Stimulated activated CD4-positive, alpha-beta T cell treated with anti-CD3 and anti-CD28 coated beads, Interleukin-1b, Interleukin-23, amount 100 ng/mL, for 4 hours (primary cell): ENCODE measurements at regions not wholly inside any gene's neighbourhood (a gene's known extent, or its start where the extent isn't known, plus 50 kb on each side); places are given as distances from the start of the nearest gene placed in this dataset.
"Not testable (repeated sequence)": the region's sequence is repeated elsewhere in the genome, so short reads cannot be mapped to it uniquely, and the experiment has no call there.

Source experiments
- DNase-seq, 2 donors: peaks; one replicate each; pipeline ENCODE4 v3.0.0-alpha.2; 2020; ENCODE audit warnings: low read depth in 2 of 2

GRCh38 chr4:147102596-147102995 lies 156.9 kb upstream of the TTC29 start:
- no peak for DNase-seq

DNA sequence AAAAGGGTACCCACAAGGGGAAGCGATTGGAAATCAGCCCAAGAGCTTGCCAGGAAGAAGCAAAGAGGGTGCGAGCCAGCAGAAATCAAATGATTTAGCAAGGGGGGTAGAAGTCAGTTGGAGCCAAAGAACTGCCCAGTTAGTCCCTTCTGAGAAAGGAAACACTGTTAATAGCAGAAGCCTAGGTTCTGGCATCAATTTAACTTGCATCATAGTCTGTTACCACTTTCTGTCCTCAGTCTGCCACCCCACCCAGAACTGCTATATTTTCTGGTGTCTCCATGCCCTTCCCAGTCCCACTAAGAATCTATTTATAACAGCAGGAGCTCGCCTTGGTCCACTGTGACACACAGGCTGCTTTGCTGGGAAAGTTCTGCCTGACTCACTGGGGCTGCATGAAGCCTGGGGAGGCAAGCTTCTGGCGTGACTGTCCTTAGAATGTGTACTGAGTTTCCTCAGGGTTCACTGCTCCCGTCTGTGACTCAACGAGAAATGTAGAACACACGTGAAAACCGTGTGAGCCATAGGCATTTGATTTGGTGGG lies 157.8 kb upstream of the TTC29 start:
- no peak for DNase-seq

DNA sequence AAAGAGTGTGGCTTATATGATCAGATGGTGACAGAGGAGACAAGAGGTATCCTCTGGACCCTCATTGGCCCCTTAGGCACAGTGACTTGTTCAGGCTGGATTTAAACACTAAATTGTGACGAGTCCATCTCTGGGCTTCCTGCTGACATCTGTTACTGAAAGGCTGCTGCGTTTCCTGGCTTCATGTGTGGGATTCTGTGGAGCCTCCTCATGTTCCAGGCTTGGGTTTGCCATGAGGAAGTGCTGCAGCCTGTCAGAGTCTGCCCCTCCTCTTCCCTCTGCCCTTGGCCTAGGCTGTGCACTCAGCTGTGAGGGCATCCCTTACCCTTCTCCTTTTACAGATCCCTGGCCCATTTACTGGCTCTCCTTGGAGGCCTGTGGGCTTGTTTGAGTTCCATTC lies 159.1 kb upstream of the TTC29 start:
- DNase-seq, result no peak

GRCh38 chr4:147108409-147108808 lies 162.7 kb upstream of the TTC29 start:
- DNase-seq, result no peak

DNA sequence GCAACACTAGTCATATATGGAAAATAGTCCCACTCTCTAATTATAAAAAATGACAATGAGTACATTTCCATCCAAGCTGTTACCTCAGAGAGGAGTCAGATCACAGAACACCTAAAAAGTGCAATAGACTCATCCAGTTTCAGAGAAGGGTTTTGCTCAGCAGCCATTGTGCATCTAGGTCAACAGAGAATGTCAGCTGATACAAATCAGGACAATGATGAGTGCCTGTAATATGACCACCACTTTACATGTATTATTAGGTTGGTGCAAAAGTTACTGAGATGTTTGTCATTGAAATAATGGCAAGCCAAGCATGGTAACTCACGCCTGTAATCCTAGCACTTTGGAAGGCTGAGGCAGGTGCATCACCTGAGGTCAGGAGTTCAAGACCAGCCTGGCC lies 164.1 kb upstream of the TTC29 start:
- DNase-seq, result no peak

DNA sequence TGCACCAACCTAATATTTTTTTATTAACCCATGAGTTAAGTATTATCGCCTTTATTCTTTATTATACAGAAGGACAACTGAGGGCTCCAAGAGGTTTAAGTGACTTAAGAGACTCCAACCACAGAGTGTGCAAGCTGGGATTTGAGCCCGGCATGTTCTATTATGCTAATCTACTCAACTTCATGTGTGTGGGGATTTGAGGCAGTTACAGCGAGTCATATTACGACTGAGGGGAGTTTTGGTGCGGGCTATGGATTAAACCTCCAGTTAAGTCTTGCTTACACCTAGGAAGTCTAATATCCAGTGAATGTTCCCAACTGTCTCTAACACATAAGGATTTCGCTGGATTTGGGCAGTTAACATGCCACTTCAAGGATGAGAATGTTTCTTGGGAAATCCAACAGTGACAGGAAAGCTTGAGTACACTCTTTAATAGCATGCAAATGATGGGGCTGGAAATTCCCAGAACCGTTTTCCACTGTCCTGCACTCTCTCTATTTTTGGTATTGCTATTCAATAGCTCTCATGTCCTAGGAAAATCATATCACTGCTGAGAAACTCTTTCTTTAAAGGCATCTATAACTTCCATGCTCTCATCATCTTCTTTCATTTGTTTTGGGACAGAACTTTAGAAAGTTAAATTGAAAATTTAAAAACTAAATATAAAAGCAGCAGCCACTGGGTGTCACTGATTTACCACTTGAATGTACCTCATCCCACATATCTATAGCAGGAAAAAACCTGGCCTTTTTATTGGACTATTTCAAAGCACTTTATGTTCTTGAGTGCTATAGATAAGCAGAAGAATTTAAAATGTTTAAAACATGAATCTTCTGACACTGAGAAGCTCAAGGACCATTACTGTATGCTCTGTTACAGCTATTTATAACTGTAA lies 165.1 kb upstream of the TTC29 start:
- DNase-seq, result no peak

DNA sequence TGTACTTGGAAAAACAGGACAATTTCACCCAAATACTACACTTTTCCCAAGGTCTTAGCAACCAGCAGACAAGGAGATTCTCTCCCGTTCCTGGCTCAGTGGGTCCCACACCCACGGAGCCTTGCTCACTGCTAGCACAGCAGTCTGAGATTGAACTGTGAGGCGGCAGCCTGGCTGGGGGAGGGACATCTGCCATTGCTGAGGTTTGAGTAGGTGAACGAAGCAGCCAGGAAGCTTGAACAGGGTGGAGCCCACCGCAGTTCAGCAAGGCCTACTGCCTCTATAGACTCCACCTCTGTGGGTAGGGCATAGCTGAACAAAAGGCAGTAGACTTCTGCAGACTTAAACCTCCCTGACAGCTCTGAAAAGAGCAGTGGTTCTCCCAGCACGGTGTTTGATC lies 166.5 kb upstream of the TTC29 start:
- not testable (repeated sequence) for DNase-seq

- no peak for DNase-seq
Measured at GRCh38 chr4:147117431-147117830, 171.8 kb upstream of the TTC29 start.

DNA sequence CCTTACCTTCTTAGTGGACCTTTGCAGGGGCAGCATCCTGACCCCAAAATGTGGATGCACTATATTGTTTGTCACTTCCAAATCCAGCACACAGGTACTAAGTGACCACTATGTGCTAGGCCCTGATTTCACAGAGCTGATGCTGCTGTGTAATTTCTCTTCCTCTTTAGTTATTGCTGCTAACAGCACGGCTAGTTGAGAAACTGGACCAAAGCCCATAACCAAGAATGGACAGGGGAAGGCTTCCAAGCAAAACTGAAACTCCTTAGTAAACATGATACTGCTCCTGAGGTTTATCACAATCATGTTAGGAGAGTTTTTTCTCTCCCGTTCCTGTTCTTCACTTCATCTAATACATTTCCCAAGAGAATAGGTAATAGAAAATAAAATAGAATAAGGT lies 172.9 kb upstream of the TTC29 start:
- no peak for DNase-seq

DNA sequence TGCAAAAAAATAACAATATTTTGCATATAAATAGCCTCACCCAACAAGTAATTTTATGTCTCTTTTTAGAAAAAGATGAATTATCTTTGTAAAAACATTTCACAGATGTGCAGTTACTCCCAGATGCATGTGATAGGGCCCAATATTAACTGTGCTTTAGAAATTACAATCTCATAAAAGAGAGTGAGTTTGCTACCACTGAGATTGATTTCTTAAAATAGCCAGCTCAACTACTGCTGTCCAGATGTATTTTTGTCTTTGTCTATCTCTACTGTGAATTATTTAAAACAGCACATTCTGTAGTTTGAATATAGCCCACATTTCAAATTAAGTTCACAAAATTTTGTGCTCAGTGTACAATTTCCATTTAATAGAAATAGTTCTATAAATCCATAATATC lies 177.0 kb upstream of the TTC29 start:
- DNase-seq, result no peak

- no peak for DNase-seq
Measured at GRCh38 chr4:147123146-147123545, 177.5 kb upstream of the TTC29 start.

GRCh38 chr4:147128787-147129186 lies 183.1 kb upstream of the TTC29 start:
- DNase-seq, result no peak

- DNase-seq, result no peak
Measured at GRCh38 chr4:147129687-147130086, 184.0 kb upstream of the TTC29 start.

DNA sequence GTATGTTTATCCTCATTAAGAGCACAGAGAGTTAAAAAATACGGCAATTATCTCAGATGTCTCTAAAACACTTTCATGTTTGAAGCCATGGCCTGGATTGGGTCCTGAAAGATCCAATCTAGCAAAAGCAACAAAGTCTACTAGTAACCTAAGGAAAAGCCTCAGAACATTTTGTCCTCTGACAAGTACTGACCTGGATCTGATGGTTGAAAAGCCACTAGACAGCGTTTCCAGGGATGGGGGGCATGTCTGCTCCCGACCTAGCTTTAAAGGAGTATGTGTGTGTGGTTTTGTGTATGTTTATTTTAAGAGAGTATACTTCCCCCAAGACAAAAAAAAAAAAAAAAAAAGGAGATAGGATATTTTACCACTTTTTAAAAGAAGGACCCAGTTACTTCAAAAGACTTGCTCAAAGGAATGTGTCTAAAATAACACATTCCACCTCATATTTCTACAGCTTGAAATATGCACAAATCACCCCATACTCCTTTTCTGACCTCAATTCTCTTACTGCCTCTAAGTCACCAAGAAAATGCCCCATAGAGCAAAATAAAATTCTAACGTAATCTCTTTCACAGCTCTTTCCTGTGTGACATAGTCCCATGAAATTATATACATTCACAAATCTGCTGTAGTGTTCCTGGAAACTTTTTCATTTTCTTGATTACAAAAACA lies 189.0 kb upstream of the TTC29 start:
- DNase-seq, result no peak

- DNase-seq, result no peak
Measured at GRCh38 chr4:147136310-147136709, 190.6 kb upstream of the TTC29 start.

- DNase-seq, result no peak
Measured at GRCh38 chr4:147136751-147137150, 191.1 kb upstream of the TTC29 start.

- DNase-seq, result no peak
Measured at GRCh38 chr4:147137280-147137679, 191.6 kb upstream of the TTC29 start.

DNA sequence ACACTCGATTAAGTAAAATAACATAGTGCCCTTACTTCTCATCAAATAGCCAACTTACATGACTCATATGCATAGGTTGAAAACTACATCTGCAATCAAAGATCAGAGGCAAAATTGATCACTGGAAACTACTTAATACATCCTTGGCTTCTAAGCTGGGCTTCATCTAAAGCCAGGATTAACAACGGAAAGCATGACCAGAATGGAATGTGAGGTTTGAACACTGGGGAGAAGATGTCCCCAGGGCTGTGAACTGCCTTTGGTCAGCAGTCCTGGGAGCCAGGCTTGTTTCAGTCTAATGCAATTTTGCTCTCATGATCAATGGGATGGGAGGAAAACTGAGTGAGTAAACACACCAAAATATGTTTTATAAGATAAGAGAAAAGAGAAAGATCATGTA lies 192.5 kb upstream of the TTC29 start:
- DNase-seq, result no peak

- no peak for DNase-seq
Measured at GRCh38 chr4:147139455-147140198, 194.0 kb upstream of the TTC29 start.

DNA sequence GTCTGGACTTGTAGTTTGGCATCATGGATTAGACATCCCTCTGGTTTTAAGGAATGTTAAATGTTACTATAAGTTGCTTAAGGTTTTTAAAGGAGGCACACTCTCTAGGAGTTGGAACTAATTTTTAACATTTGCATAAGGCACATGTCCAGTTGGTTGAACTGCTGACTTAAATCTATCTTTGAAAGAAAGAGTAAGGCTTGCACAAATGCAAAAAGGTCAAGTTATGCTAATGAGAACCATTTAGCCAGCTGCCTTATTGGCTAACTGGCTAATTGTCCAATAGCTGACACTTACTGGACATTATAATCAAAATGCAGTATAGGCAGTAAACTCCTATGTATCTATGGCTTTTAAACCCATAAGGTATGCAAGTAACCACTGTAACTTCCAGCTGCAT lies 206.1 kb upstream of the TTC29 start:
- no peak for DNase-seq

DNA sequence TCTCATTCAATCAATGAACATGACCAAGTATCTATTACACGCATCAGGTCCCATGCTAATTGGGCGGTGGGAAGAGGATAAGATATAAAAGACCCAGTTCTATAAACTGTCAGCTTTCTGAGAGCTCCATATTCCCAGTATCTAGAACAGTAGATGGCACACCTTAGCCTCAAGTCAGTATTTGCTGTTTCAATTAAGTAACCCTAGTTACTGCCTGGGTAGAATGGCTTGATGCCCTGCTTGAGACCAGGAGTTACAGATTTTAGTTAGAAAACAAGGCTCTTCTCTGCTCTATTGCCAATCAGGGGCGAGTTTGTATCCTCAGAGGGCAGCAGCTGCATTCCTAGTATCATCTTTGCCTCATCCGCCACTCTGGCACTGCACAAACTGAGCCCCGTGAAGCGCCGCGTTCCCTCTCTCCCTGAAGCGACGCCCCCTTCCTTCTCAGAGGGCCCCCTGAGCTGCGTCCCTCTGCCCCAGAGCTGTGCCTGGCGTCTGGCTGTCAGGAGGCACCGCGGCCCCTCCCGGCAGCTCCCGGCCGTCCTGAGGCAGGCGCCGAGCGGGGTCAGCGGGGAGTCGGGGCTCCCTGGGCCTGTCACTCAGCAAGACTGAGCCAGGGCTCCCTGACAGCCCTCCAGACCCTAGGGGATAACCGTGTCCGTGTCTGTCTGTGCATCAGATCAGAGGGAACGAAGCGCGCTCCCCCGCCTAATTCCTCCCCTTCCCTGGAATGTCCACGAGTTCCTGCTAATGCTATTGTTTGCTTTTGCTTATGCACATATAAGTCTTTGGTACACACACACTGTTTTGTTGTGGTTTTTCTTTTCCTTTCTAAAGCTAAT lies 212.4 kb upstream of the TTC29 start:
- no peak for DNase-seq
